Vagina (tissue), 2 donors: ENCODE measurements at regions not wholly inside any gene's neighbourhood (a gene's known extent, or its start where the extent isn't known, plus 50 kb on each side); places are given as distances from the start of the nearest gene placed in this dataset.

Experiments used
- POLR2A ChIP-seq, 2 donors: fragments of 450-650 bp; IDR thresholded peaks; one replicate each; pipeline ENCODE4 v1.6.1; 2017; ENCODE audit warnings: antibody characterized with exemption in 2 of 2, mild to moderate bottlenecking in 2 of 2, moderate library complexity in 2 of 2
- TF ChIP-seq, protein P1 (sequence below), 3 experiments: fragments of 450-650 bp in 2 of 3; fragments of 200-600 bp in 1 of 3; sonication (generic) in 1 of 3; IDR thresholded peaks; one replicate each; pipeline ENCODE4 v1.5.1; 2017 to 2019; ENCODE audit warnings: antibody characterized with exemption in 3 of 3, mild to moderate bottlenecking in 2 of 3, moderate library complexity in 2 of 3

DNA sequence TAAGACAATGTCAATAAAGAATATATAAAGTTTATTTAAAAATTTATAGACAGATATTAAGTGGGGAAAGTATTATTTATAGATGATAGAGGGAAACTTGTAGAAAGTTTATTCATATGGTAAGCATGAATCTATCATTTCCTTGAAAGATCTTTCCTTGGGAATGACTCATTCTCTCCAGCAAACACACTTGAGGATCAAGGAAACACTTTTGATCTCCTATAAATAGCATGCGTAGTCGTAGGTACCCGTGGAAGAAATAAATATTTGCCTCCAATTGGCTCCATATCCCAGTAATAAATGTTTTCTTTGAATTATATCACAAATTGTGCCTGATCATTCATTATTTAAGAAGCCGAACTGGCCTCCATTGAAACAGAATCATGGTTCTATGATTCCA lies 483.4 kb downstream of the RNF144A start:
- TF ChIP-seq, protein P1, sequence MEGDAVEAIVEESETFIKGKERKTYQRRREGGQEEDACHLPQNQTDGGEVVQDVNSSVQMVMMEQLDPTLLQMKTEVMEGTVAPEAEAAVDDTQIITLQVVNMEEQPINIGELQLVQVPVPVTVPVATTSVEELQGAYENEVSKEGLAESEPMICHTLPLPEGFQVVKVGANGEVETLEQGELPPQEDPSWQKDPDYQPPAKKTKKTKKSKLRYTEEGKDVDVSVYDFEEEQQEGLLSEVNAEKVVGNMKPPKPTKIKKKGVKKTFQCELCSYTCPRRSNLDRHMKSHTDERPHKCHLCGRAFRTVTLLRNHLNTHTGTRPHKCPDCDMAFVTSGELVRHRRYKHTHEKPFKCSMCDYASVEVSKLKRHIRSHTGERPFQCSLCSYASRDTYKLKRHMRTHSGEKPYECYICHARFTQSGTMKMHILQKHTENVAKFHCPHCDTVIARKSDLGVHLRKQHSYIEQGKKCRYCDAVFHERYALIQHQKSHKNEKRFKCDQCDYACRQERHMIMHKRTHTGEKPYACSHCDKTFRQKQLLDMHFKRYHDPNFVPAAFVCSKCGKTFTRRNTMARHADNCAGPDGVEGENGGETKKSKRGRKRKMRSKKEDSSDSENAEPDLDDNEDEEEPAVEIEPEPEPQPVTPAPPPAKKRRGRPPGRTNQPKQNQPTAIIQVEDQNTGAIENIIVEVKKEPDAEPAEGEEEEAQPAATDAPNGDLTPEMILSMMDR (IDR thresholded peaks at IDR 0.05): no peak
- TF ChIP-seq POLR2A (IDR thresholded peaks at IDR 0.05): no peak
